NCI-H82 treated with DMSO at 0.1 percent for 48 hours (cell line): ENCODE measurements at regions not wholly inside any gene's neighbourhood (a gene's known extent, or its start where the extent isn't known, plus 50 kb on each side); places are given as distances from the start of the nearest gene placed in this dataset.

Experiments used
- DNase-seq: peaks from one replicate; lab custom pipeline; 2025; ENCODE audit not compliant: unreplicated experiment; lab: John Stamatoyannopoulos, UW

- no peak for DNase-seq
Measured at GRCh38 chr2:78423631-78424030, 601.9 kb upstream of the REG3G start.

DNA sequence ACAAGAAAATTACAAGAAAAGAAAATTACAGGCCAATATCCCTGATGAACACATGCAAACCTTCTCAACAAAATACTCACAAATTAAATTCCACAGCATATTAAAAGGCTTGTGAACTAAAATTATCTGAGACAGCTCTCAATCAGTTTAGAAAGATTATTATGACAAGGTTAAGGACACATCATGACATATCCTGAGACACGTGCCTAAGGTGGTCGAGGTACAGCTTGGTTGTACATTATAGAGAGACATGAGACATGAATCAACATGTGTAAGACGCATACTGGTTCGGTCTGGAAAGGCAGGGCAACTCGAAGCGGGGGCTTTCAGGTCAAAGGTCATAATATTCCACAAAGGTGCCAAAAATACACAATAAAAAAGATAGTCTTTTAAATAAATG is 598.3 kb upstream of the REG3G start:
- DNase-seq, result no peak

DNA sequence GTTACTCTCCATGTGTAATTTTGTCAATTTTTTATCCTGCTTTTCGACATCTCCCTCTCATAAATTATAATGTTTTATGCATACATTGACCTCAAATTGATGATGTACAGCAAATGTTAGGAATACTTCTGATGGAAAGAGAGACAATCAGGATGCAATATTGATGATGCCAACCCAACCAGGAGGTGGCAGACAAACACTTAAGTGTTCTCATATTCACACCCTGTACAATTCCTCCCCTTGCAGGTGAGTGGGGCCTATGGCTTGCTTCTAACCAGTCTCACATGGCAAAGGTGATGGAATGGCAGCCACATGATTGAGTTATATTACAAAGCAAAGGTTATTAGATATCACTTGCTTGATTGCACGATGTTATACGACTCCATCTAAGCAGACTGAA is 594.3 kb upstream of the REG3G start:
- peak; percentile 2 for DNase-seq

GRCh38 chr2:78439122-78439521 is 586.4 kb upstream of the REG3G start:
- no peak for DNase-seq

DNA sequence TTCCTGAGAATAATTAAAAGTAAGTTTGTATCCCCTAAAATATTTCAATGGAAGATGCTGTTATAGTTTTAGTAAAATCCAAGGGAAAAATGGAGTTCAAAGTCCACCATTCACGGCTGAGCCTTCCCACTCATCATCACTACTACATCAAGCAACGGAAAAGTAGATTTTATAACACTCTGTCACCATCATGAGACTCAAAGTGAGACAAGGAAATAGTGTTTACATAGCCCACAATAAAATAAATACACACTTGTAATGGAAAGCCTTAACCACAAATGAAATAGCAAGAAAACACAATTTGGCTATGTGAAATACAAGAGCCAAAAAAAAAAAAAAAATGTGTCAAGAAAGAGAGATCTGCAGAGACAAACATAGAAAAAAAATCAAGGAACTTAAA is 569.9 kb upstream of the REG3G start:
- DNase-seq, result no peak

GRCh38 chr2:78457269-78457668 is 568.2 kb upstream of the REG3G start:
- DNase-seq, result no peak

- no peak for DNase-seq
Measured at GRCh38 chr2:78465707-78466106, 559.8 kb upstream of the REG3G start.

GRCh38 chr2:78476619-78477229 is 548.8 kb upstream of the REG3G start:
- DNase-seq, result no peak

GRCh38 chr2:78486565-78486964 is 538.9 kb upstream of the REG3G start:
- DNase-seq, result no peak

DNA sequence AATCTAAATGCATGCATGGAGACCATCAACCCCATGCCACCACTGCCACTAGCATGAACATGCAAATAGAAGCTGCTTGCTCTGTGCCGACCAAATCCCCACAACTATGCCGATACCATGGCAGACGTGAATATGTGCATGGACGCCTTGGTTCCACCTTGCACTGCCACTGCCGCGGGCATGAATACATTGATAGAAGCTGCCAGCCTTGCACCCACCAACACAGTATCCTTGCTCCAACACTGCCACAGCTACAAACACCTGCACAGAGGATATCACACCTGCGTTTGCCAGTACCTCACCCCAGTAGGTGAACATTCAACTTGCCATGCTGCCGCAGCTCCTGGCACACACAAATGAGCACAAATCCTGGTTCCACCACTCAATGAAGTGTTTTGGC is 527.4 kb upstream of the REG3G start:
- DNase-seq, result no peak

- no peak for DNase-seq
Measured at GRCh38 chr2:78506301-78506700, 519.2 kb upstream of the REG3G start.

DNA sequence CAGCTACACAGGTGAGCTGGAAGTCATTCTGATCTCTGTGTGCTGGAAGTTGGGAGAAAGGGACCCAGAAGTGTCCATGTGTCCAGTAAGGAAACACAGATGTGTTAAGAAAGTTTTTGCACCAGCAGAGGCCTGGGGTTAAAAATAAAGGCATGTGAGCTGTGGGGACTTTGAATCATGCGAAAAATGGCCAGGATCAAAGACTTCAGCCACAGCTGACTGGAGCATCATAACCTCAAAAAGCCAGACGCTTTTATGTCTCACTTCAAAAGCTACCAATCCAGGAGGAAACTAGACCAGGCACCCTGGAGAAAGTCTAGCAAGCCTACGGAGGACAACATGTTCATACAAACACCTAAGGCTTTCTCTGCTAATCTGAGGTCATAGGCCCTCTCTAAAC is 503.6 kb upstream of the REG3G start:
- no peak for DNase-seq

- no peak for DNase-seq
Measured at GRCh38 chr2:78532762-78533379, 492.6 kb upstream of the REG3G start.

GRCh38 chr2:78535395-78535794 is 490.1 kb upstream of the REG3G start:
- no peak for DNase-seq

DNA sequence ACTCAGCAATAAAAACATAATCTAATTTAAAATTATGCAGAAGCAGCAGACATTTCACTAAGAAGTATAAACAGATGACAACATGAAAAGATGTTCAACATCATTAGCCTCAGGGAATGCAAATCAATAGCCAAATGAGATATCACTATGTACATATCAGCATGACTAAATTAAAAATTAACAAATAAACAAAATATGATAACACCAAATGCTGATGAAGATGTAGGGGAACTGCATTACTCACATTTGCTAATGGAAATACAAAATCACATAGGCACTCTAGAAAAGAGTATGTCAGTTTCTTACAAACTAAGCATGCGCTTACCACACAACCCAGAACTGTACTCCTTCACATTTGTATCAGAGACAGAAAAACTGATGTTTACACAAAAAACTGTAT is 487.2 kb upstream of the REG3G start:
- DNase-seq, result no peak

DNA sequence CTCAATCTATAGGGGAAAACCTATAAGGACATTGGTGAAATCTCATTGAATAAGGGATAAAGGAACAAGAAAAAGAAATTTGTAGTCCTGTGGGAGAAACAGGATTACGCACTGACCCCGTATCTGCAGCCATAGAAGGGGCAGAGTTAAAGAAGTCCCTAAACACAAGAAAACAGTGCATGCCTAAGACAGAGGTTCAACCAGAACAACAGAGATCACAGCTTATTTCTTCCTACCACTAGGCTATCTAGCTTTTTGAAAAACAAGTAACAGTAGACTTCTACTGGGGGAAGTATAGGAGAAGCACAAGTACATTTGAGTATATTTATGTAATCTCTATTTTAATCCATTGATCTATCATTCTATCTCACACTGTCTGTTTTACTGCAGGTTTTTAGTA is 485.2 kb upstream of the REG3G start:
- DNase-seq, result no peak

DNA sequence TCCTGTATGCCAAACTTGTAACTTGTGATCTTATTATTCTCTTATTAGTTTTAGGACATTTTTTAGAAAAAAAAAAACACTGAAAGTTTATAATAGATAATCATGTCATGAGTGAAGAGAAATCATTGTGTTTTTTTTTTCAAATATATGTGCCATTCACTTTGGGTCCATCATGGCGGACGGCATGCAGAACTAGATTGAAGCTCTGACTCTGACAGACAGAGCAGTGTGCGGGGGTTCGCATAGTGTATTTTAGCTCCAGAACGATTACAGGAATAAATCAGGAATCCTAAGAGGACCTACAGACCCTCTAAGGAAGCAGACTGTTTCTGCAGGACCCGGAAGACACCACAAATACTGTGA is 484.4 kb upstream of the REG3G start:
- DNase-seq, result no peak

- DNase-seq, result no peak
Measured at GRCh38 chr2:78541451-78542267, 483.8 kb upstream of the REG3G start.

GRCh38 chr2:78546843-78547242 is 478.7 kb upstream of the REG3G start:
- no peak for DNase-seq

- DNase-seq, result no peak
Measured at GRCh38 chr2:78549766-78550165, 475.7 kb upstream of the REG3G start.

DNA sequence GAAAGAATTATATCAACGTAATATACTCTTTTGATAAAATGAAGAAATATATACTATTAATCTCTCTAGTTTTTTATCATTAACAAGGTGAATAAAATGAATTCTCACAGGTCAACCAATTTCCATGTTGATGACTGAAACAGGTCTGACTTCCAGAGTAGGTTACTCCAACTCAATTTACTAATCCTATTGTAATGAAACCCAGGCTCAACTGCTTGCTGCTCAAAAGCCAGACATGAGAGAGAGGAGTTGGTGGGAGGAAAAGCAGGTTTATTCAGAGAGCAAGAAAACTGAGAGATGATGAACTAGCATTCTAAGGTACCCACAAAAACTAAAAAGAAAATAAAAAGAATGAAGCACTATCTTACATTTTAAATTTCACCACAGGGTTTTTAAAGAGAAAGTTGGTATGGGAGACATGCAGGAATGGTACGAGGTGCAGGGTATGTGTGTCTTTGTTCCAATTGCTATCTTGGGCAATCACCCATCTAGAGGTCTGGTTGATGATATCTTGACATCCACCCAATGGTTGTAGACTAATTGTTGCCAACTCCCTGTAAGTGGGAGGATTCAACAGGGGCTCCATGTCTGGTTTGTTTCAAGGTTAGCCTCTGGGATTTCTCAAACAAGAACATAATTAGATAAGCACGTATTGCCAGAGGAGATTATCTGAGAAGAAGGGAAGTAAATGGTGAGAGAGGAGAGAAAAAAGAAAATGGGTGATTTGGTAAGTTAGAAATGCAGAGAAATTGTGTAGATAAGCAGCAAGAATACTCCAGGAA is 471.4 kb upstream of the REG3G start:
- peak; percentile 39 for DNase-seq

- DNase-seq, result no peak
Measured at GRCh38 chr2:78561876-78562275, 463.6 kb upstream of the REG3G start.
